ENCODE measurements at regions not wholly inside any gene's neighbourhood (a gene's known extent, or its start where the extent isn't known, plus 50 kb on each side); places are given as distances from the start of the nearest gene placed in this dataset.

- TF ChIP-seq CTCF (conservative IDR thresholded peaks at IDR 0.05; ENCODE audit: low read length) (no peak), EZH2phosphoT487 (IDR thresholded peaks at IDR 0.05; ENCODE audit: borderline replicate concordance) (no peak)
Observed at GRCh38 chr15:81475471-81475870, 101.5 kb upstream of the TMC3 start.

Data from Loucy (cell line).